Osteoblast (primary cell): ENCODE measurements at regions not wholly inside any gene's neighbourhood (a gene's known extent, or its start where the extent isn't known, plus 50 kb on each side); places are given as distances from the start of the nearest gene placed in this dataset.

Source experiments
- DNase-seq: peaks from one replicate; pipeline ENCODE4 v3.0.0; 2011; ENCODE audit warnings: low spot score, mixed read lengths; ENCODE audit not compliant: insufficient read length; ENCODE audit errors: missing footprints
- H2AFZ ChIP-seq: 2 replicates; pipeline ENCODE4 v1.6.0; 2011; ENCODE audit warnings: mild to moderate bottlenecking, low read length
- H3K27ac ChIP-seq: 2 replicates; pipeline ENCODE4 v1.5.1; 2011; ENCODE audit warnings: mild to moderate bottlenecking, low read depth, low read length, moderate library complexity
- H3K27me3 ChIP-seq: 2 replicates; pipeline ENCODE4 v1.6.0; 2012; ENCODE audit warnings: mild to moderate bottlenecking, control low read depth, inconsistent platforms, low read length, moderate library complexity; ENCODE audit not compliant: insufficient read depth
- H3K36me3 ChIP-seq: 2 replicates; pipeline ENCODE4 v1.5.1; 2011; ENCODE audit warnings: mild to moderate bottlenecking, low read length, control low read depth, moderate library complexity; ENCODE audit not compliant: insufficient read depth
- H3K4me1 ChIP-seq: 2 replicates; pipeline ENCODE4 v1.5.1; 2011; ENCODE audit warnings: mild to moderate bottlenecking, low read length, control low read depth, moderate library complexity; ENCODE audit not compliant: insufficient read depth
- H3K4me2 ChIP-seq: 2 replicates; pipeline ENCODE4 v1.6.0; 2011; ENCODE audit warnings: mild to moderate bottlenecking, low read length; ENCODE audit not compliant: insufficient read depth
- H3K4me3 ChIP-seq: fragments of 200-600 bp; sonication (generic); 3 replicates; pipeline ENCODE4 v1.5.1; 2012; ENCODE audit warnings: mild to moderate bottlenecking, low read length, inconsistent platforms; ENCODE audit not compliant: insufficient read depth
- H3K79me2 ChIP-seq: 2 replicates; pipeline ENCODE4 v1.6.0; 2012; ENCODE audit warnings: mild to moderate bottlenecking, low read length, control low read depth, inconsistent platforms; ENCODE audit not compliant: insufficient read depth
- H3K9me3 ChIP-seq: 2 replicates; pipeline ENCODE4 v1.5.1; 2011; ENCODE audit warnings: low read depth, low read length, control low read depth
- H4K20me1 ChIP-seq: 2 replicates; pipeline ENCODE4 v1.6.0; 2012; ENCODE audit warnings: mild to moderate bottlenecking, low read length, control low read depth; ENCODE audit not compliant: insufficient read depth
- TF ChIP-seq, protein P1 (sequence below): IDR thresholded peaks from 2 replicates; pipeline ENCODE4 v1.5.1; 2011; ENCODE audit warnings: mild to moderate bottlenecking, low read depth, low read length, moderate library complexity; ENCODE audit errors: extremely low read depth

- H2AFZ ChIP-seq: no peak overlapping the region
- H3K4me2 ChIP-seq: no peak overlapping the region
- no peak for DNase-seq
- H3K36me3 ChIP-seq: no peaks in the 10 kb centered on the region
- H3K9me3 ChIP-seq: no peaks in the 10 kb centered on the region
- no peak overlapping the region for H3K4me3 ChIP-seq
- no peaks in the 10 kb centered on the region for H3K27me3 ChIP-seq
- no peaks in the 10 kb centered on the region for H4K20me1 ChIP-seq
- H3K79me2 ChIP-seq: no peaks in the 10 kb centered on the region
- H3K4me1 ChIP-seq: peaks cover 11% of the 10 kb centered on the region
- H3K27ac ChIP-seq: peak overlapping the region; percentile 34
- TF ChIP-seq, protein P1, sequence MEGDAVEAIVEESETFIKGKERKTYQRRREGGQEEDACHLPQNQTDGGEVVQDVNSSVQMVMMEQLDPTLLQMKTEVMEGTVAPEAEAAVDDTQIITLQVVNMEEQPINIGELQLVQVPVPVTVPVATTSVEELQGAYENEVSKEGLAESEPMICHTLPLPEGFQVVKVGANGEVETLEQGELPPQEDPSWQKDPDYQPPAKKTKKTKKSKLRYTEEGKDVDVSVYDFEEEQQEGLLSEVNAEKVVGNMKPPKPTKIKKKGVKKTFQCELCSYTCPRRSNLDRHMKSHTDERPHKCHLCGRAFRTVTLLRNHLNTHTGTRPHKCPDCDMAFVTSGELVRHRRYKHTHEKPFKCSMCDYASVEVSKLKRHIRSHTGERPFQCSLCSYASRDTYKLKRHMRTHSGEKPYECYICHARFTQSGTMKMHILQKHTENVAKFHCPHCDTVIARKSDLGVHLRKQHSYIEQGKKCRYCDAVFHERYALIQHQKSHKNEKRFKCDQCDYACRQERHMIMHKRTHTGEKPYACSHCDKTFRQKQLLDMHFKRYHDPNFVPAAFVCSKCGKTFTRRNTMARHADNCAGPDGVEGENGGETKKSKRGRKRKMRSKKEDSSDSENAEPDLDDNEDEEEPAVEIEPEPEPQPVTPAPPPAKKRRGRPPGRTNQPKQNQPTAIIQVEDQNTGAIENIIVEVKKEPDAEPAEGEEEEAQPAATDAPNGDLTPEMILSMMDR: no peak
These were observed 1030.6 kb downstream of the MCTP2 start for GRCh38 chr15:95261968-95262367.

GRCh38 chr15:95262866-95263564 is 1031.7 kb downstream of the MCTP2 start:
- H3K9me3 ChIP-seq: no peaks in the 10 kb centered on the region

DNA sequence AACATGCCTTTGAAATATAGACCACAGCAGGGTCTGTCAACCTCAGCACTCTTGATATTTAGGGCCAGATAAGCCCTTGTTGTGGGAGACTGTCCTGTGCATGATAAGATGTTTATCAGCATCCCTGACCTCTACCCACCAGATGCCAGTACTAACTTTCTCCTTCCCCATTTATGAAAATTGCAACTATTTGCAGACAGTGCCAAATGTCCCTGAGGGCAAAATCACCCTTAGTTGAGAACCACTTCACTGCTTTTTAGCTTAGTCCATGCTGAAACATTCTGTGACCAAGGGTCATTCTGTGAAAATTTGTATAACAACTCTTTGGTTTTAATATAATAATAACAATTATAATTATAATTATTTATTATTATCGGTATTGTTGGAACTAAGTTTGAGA is 1032.4 kb downstream of the MCTP2 start:
- no peak overlapping the region for H2AFZ ChIP-seq
- H3K27ac ChIP-seq: peak overlapping the region; percentile 11
- TF ChIP-seq, protein P1: no peak
- no peaks in the 10 kb centered on the region for H3K79me2 ChIP-seq
- H3K36me3 ChIP-seq: no peaks in the 10 kb centered on the region
- no peaks in the 10 kb centered on the region for H3K9me3 ChIP-seq
- H3K4me1 ChIP-seq: peaks cover 17% of the 10 kb centered on the region
- H3K4me3 ChIP-seq: no peak overlapping the region
- no peak overlapping the region for H3K4me2 ChIP-seq
- H3K27me3 ChIP-seq: no peaks in the 10 kb centered on the region
- H4K20me1 ChIP-seq: no peaks in the 10 kb centered on the region
- no peak for DNase-seq

More at GRCh38 chr15:95262866-95263564, 1031.7 kb downstream of the MCTP2 start:
- Histone ChIP-seq H3K4me2 (peak overlapping the region; percentile 46), H3K27me3 (no peaks in the 10 kb centered on the region), H3K4me1 (peaks cover 17% of the 10 kb centered on the region), H3K79me2 (no peaks in the 10 kb centered on the region), H3K27ac (peak overlapping the region; percentile 34), H4K20me1 (no peaks in the 10 kb centered on the region), H2AFZ (no peak overlapping the region), H3K4me3 (no peak overlapping the region), H3K36me3 (no peaks in the 10 kb centered on the region)
- no peak for DNase-seq
- TF ChIP-seq, protein P1: no peak

GRCh38 chr15:95265419-95265997 is 1034.1 kb downstream of the MCTP2 start:
- Histone ChIP-seq H3K4me3 (no peak overlapping the region), H4K20me1 (no peaks in the 10 kb centered on the region), H3K27me3 (no peaks in the 10 kb centered on the region), H3K4me2 (no peak overlapping the region), H3K79me2 (no peaks in the 10 kb centered on the region), H2AFZ (no peak overlapping the region), H3K9me3 (no peaks in the 10 kb centered on the region), H3K36me3 (no peaks in the 10 kb centered on the region), H3K27ac (peak overlapping the region; percentile 8), H3K4me1 (peaks cover 22% of the 10 kb centered on the region)
- TF ChIP-seq, protein P1: no peak
- no peak for DNase-seq
